NCI-H2196 treated with DMSO at 0.1 percent for 48 hours (cell line): ENCODE measurements at regions not wholly inside any gene's neighbourhood (a gene's known extent, or its start where the extent isn't known, plus 50 kb on each side); places are given as distances from the start of the nearest gene placed in this dataset.

Source experiments
- DNase-seq: peaks from one replicate; lab custom pipeline; 2025; ENCODE audit not compliant: unreplicated experiment; lab: John Stamatoyannopoulos, UW

- no peak for DNase-seq
Observed at GRCh38 chr9:89721971-89722530, 117.2 kb downstream of the GADD45G start.

- DNase-seq, result no peak
Observed at GRCh38 chr9:89722712-89723111, 117.9 kb downstream of the GADD45G start.

DNA sequence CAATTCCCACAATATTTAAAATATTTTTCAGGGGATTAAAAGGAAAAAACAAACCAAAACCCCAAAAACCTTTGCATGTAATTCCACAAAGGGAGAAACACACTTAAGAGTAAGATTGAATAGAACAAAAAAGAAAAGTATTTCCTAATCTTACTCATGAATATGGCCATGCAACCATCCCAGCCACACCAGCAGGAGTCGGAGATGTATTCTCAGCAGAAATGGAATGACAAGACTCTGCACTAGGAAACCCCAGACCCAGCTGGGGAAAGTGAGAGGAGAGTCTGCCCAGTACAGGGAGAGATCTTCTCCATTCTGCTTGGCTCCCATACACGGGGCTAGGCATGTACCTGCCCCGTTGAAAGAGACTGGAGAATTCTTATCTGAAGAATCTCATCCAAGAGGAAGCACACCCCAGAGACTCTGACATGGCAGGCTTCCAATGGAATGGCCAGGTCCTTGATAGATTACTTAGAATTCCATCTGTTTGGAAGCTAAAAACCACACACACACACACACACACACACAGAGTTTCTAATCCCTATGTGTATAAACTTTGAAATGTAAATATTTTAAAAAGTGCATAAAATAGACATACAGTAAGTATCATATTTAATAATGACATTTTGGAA lies 118.8 kb downstream of the GADD45G start:
- no peak for DNase-seq

- DNase-seq, result no peak
Observed at GRCh38 chr9:89724659-89725058, 119.8 kb downstream of the GADD45G start.

- no peak for DNase-seq
Observed at GRCh38 chr9:89725271-89725670, 120.5 kb downstream of the GADD45G start.

- no peak for DNase-seq
Observed at GRCh38 chr9:89729954-89730530, 125.2 kb downstream of the GADD45G start.

- DNase-seq, result peak; percentile 88
Observed at GRCh38 chr9:89730715-89731114, 125.9 kb downstream of the GADD45G start.

GRCh38 chr9:89731262-89732182 lies 126.7 kb downstream of the GADD45G start:
- no peak for DNase-seq

- no peak for DNase-seq
Observed at GRCh38 chr9:89732295-89732938, 127.6 kb downstream of the GADD45G start.

DNA sequence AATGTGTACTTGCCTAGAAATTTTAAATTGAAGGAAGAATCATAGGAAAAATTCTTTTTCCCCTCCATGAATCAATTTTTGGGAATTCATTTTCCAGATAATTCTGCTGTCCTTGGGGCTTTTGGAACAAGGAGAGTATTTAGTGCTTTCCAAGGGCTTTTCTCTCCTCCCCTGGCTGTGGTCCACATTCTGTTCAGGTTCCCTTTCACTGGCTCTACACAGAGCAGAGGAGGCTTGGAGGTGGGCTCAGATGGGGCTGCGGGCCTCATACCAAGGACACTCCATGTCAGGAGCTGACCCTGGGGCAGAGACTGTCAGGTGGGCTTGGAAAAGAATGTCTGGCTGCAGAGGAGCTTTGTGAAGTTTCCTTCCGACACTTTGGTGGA lies 128.1 kb downstream of the GADD45G start:
- DNase-seq, result no peak

DNA sequence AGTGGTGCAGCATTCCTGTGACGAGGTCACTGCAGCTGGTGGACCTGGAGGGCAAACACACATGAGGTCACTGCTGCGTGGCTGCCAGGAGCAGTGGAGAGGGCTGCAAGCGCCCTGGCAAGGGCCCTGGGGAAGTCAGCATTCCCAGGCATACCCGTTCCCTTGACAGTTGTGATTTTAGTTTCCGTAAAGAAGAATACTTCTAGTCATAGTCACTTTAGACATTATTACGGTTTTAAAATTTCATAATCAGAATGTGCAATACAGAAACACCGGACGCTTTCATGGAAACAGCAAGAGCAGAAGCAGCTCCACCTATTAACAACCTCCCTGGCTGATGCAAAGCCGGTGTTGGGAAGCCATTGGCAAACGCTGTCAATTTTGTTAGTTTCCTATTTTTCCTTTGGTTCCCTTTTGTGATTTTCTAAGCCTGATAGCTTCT lies 129.8 kb downstream of the GADD45G start:
- DNase-seq, result no peak

- no peak for DNase-seq
Observed at GRCh38 chr9:89738137-89738932, 133.5 kb downstream of the GADD45G start.

GRCh38 chr9:89739511-89739910 lies 134.7 kb downstream of the GADD45G start:
- DNase-seq, result no peak

GRCh38 chr9:89739916-89740315 lies 135.1 kb downstream of the GADD45G start:
- DNase-seq, result no peak

DNA sequence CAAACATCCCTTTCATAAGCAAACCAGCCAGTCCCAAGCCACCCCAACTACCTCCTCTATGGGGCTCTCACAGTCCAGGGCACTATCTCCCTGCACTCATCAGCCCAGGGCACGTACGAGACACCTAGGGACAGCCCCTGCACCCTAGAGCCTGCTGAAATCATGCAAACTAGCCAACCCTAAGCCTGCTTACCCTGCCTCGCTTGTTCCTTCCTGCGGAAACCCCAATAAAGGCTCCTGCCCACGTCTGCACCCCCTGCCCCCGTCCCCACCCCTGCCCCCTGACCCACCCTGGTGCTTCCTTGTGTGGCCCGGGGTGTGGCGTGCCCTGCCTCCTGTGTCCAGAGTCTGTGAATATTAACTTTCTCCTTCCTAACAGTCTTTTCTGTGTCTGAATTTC lies 135.9 kb downstream of the GADD45G start:
- DNase-seq, result no peak

DNA sequence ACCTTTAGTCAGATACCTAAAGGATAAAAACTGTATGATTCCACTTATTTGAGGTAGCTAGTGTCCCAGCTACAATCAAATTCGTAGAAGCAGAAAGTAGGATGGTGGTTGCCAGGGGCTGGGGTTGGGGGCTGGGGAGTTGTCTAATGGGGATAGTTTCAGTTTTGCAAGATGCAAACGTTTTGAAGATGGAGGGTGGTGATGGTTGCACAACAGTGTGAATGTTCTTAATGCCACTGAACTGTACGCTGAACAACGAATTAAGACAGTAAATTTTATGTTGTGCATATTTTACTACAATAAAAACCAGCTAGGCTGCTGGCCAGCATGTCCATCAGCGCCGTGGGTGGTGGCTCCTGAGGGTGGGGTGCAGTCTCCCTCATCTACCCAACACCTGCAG lies 137.8 kb downstream of the GADD45G start:
- no peak for DNase-seq

- DNase-seq, result no peak
Observed at GRCh38 chr9:89743216-89743572, 138.4 kb downstream of the GADD45G start.

GRCh38 chr9:89743573-89744254 lies 138.9 kb downstream of the GADD45G start:
- no peak for DNase-seq

- DNase-seq, result no peak
Observed at GRCh38 chr9:89744255-89744648, 139.4 kb downstream of the GADD45G start.

- DNase-seq, result no peak
Observed at GRCh38 chr9:89744730-89745129, 139.9 kb downstream of the GADD45G start.
